Limb (tissue), 2 donors: ENCODE measurements at regions not wholly inside any gene's neighbourhood (a gene's known extent, or its start where the extent isn't known, plus 50 kb on each side); places are given as distances from the start of the nearest gene placed in this dataset.

Source experiments
- DNase-seq, 2 donors: peaks; one replicate each; pipeline ENCODE4 v3.0.0-alpha.2; 2016; ENCODE audit errors: extremely low spot score in 2 of 2

GRCh38 chr10:78746155-78746763 lies 322.5 kb upstream of the ZMIZ1 start:
- DNase-seq = no peak

- no peak for DNase-seq
Observed at GRCh38 chr10:78747401-78748234, 321.1 kb upstream of the ZMIZ1 start.

- no peak for DNase-seq
Observed at GRCh38 chr10:78748235-78748533, 320.6 kb upstream of the ZMIZ1 start.

- DNase-seq = no peak
Observed at GRCh38 chr10:78749200-78749599, 319.6 kb upstream of the ZMIZ1 start.

- no peak for DNase-seq
Observed at GRCh38 chr10:78749898-78750297, 318.9 kb upstream of the ZMIZ1 start.

- DNase-seq = no peak
Observed at GRCh38 chr10:78750418-78750817, 318.3 kb upstream of the ZMIZ1 start.

GRCh38 chr10:78751716-78752115 lies 317.1 kb upstream of the ZMIZ1 start:
- DNase-seq = no peak

GRCh38 chr10:78752221-78752620 lies 316.5 kb upstream of the ZMIZ1 start:
- no peak for DNase-seq

- no peak for DNase-seq
Observed at GRCh38 chr10:78752708-78753107, 316.1 kb upstream of the ZMIZ1 start.

- DNase-seq = peak; percentile 81 to 84
Observed at GRCh38 chr10:78754269-78755062, 314.3 kb upstream of the ZMIZ1 start.

- no peak for DNase-seq
Observed at GRCh38 chr10:78755063-78755701, 313.6 kb upstream of the ZMIZ1 start.

GRCh38 chr10:78755877-78756455 lies 312.8 kb upstream of the ZMIZ1 start:
- no peak for DNase-seq

- DNase-seq = no peak
Observed at GRCh38 chr10:78756604-78757343, 312.0 kb upstream of the ZMIZ1 start.

GRCh38 chr10:78757344-78757925 lies 311.3 kb upstream of the ZMIZ1 start:
- no peak for DNase-seq

- no peak for DNase-seq
Observed at GRCh38 chr10:78758176-78758575, 310.6 kb upstream of the ZMIZ1 start.

- no peak for DNase-seq
Observed at GRCh38 chr10:78759456-78760120, 309.2 kb upstream of the ZMIZ1 start.

GRCh38 chr10:78760463-78761310 lies 308.1 kb upstream of the ZMIZ1 start:
- DNase-seq = no peak

GRCh38 chr10:78761311-78761781 lies 307.4 kb upstream of the ZMIZ1 start:
- DNase-seq = no peak

GRCh38 chr10:78762086-78762630 lies 306.6 kb upstream of the ZMIZ1 start:
- no peak for DNase-seq
